ENCODE measurements at regions not wholly inside any gene's neighbourhood (a gene's known extent, or its start where the extent isn't known, plus 50 kb on each side); places are given as distances from the start of the nearest gene placed in this dataset.
A peak's percentile ranks its signal among the peaks of the same experiment; 100 is the strongest.

DNA sequence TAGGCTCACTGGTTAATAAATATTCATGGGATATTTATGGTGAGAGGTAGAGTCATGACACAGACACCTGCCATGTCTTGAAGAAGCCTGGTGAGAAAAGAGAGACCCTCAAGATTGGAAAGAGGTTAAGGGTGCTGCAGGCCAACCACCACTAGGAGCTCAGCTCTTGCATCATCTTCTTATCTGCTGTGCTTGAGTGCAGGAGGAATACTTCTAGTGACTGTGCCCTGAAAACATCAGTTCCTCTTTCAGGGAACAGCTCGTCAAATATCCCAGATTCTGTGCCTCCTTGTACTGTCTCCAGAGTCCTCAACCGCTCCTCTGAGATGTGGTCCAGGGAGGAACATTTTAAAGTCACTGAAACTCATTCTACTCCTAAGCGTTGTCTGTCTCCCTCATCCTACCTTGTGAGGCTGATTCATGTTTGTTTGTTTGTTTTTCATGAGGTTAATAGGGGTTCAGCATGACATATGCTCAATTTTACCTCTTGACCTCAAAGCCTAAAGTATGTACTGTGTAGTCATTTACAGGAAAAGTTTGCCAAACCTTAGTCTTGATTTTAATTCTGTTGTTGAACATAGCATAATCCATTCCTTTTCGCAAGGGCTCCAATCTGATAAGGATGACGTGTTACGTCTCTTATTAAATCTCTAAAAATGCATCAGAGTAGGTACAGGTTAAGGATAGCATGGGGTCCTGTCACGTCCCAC, 293.1 kb downstream of the C7orf25 start:
- DNase-seq, result no peak

DNA sequence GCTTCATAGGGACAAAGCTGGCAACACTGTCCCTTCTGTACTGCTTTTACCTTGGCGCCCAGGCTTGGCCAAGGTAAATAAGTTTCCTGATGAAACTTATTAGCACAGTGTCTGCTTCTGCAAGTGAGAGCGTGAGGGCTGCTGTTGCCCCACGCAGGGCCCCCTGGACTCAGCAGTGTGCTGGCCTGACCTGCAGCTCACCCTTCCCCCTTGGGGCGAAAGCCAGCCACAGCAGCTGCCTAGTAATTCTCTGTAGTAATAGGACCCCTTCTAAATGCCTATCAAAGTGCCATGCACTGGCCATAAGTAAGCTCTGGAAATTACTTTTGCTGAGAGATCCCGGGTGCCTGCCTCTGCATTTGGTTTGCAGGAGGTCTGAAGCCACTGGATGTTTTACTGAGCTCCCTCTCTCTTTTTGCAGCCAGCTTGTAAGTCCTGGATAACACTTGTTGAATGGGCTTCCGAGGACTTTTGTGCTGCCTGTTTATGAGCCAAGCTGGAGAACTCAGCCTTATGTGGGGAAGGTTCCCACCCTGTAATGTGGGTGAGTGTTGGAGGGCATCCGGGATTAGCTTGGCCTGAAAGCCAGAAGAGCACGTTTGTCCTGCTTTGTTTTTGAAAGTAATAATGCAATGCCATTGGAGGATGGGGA, 293.9 kb downstream of the C7orf25 start:
- no peak for DNase-seq

DNA sequence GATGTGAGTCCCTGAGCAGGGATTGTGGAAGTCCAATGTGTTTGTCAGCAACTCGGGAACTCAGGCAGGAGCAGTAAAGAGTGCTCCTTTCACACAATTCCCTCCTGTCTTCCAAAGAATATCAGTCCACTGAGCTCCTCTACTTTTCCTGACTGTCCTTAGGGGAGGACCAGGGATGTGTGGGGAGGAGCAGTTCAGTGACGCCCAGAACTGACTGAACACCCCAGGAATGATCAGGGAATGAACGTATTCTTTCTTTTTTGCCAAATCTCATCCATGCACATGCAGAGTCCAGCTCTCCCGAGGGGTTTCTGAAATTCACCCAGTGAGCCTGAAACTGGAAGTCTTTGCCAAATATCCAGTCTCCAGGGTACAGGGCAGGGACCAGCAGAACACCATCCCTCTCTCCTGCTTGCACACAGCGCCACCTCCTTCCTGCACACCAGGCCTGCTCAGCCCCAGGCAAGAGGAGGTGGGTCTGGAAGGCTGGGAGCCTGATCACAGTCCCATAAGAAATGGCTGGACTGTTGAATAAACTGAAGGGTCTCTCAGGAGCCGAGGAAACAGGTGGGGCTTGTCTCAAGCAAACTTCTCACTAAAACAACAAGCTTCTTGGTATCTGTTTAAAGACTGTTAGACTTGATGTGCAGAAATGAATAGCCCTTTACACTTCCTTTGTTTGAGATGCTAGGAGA, 294.7 kb downstream of the C7orf25 start:
- DNase-seq, result no peak

DNA sequence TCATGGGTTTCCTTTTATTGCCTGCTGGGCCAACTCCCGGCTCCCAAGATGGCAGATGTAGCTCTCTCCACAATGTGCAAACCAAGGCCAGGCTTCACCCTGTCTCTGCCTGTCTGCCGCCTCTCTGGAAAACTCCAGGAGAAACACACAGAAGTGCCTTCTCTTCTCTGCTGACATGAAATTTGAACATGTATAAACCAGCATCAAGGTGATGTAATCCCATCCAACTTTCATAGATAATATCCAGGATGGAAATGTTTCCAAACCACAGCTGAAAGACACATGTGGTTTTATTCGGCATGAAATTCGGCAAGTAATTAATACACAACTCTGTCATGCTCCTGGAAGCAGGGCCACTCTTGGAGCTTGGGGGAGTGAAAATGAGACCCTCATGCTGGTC, 297.2 kb downstream of the C7orf25 start:
- no peak for DNase-seq

- no peak for DNase-seq
Measured at GRCh38 chr7:42611961-42612360, 299.9 kb downstream of the C7orf25 start.

DNA sequence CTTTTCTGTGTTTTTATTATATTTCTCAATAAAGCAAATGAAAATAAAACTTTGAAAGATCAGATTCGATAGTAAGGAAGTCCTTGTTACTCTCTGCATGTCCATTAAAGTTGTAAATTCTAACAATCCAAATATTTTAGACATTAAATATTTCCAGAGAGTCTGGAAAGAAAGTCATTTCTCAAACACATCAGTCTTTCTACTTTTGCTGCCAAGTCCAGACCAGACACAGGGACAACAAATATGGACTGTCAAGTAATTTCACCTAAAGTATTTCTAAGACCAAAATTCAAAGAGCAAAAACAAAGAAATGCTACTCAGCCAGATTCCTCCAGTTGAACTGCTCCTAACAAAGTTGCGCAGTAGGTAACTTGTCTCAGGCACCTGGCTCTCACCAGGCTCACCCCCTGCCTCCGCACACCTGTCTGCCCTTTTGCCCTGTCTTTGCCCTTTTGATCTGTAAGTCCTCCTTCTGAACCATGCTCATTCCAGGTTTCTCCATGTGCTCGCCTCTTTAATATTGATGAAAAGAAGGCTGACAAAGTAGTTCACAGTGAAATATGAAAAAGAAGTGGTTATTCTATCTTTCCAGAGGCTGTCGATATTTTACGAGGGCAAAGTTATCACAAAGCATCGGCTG, 300.5 kb downstream of the C7orf25 start:
- no peak for DNase-seq

- DNase-seq, result no peak
Measured at GRCh38 chr7:42606193-42606905, 305.5 kb downstream of the C7orf25 start.

DNA sequence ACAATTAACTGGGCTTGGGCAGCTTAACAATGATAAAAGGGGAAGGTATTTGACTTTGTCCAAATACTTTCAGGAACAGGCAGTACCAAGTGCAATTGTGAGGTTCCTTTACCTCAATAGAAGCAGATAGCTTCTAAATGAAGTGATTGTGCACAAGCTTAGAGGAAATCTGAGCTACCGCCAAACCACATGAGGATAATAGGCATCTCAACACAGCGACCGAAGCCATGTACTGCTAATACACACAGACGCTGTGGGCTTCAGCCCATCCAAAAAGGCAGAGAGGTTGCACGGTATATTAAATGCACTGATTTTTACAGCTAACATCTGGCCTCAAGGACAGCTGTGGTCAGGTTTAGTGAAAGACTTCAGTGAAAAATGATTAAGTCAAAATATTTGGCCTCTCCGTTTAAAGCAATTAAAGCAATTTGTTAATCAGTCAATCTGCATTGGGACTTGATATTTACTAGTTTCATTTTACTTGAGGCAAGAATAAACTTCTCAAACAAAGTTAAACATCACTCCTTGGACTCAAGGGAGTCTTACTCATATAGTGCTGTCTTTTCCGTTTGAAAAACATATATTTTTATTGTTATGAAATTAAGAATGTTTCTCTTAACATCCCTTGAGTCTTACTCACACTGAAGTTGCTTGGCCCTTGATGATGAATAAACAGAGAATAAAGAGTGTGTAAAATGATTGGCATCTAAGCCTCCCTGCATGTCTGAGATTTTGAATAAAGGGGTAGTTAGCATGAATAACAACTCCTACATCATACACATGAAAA, 306.3 kb downstream of the C7orf25 start:
- peak in 2 of 56 donors; percentile 0 to 13 for DNase-seq

DNA sequence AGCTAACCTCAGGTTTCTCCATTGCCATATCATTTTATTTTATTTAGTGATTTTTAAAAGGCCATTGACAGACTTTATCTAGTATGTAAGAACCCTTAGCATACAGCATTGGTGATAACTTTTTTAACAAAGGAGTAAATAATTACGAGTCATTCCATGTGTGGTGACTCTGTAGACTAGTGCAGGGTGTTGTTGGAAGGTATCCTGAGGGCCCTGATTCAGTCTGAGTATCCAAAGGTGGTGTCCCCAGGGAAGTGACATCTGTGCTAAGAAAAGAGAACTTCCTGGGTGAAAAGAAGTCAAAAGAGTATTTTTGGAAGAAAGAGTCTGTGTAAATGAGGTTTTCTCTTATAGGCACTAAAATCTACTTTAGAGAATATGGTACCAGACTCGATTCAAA, 308.4 kb downstream of the C7orf25 start:
- DNase-seq, result no peak

- no peak for DNase-seq
Measured at GRCh38 chr7:42597300-42597699, 314.6 kb downstream of the C7orf25 start.

GRCh38 chr7:42596737-42597136, 315.1 kb downstream of the C7orf25 start:
- DNase-seq, result no peak

DNA sequence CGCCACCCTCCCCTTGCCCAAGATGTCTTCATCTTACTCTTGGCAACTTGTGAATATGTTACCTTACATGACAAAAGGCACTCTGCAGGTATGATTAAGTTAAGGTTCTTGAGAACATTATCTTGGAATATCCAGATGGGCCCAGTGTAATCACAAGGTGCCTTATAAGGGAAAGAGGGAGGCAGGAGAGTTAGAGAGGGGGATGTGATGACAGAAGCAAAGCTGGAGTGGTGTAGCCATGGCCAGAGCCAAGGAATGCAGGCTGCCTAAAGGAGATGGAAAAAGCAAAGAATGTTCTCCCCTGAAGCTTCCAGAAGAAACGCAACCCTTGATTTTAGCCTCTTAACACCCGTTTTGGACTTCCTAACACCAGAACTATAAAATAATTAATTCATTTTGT, 318.0 kb downstream of the C7orf25 start:
- no peak for DNase-seq

GRCh38 chr7:42590771-42591310, 321.0 kb downstream of the C7orf25 start:
- no peak for DNase-seq

DNA sequence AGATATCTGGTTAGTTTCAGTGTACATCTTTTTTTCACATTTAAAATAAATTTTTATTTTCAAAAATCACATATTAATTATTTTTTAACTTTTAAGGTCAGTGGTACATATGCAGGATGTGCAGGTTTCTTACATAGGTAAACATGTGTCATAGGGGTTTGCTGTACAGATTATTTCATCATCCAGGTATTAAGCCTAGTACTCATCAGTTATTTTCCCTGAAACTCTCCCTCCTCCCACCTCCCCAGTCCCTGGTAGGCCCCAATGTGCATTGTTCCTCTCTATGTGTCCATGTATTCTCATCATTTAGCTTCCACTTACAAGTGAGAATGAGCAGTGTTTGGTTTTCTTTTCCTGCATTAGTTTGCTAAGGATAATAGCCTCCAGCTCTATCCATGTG, 323.0 kb downstream of the C7orf25 start:
- no peak for DNase-seq

- DNase-seq, result no peak
Measured at GRCh38 chr7:42587806-42588205, 324.1 kb downstream of the C7orf25 start.

DNA sequence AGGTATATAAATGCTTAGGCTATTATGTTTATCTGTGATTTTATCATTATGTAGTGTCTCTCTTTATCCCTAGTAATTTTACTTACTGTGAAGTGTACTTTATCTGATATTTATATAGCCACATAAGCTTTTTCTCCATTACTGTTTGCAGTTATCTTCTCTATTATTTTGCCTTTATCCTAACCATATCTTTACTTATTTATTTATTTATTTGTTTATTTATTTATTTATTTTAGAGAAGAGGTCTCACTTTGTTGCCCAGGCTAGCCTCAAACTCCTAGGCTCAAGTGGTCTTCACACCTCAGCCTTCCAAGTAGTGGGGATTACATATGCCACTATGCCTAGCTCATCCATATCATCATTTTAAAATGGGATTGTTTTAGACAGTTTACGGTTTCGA, 331.8 kb downstream of the C7orf25 start:
- DNase-seq, result no peak

GRCh38 chr7:42575171-42575570, 336.7 kb downstream of the C7orf25 start:
- DNase-seq, result no peak

GRCh38 chr7:42574685-42575084, 337.2 kb downstream of the C7orf25 start:
- DNase-seq, result no peak

DNA sequence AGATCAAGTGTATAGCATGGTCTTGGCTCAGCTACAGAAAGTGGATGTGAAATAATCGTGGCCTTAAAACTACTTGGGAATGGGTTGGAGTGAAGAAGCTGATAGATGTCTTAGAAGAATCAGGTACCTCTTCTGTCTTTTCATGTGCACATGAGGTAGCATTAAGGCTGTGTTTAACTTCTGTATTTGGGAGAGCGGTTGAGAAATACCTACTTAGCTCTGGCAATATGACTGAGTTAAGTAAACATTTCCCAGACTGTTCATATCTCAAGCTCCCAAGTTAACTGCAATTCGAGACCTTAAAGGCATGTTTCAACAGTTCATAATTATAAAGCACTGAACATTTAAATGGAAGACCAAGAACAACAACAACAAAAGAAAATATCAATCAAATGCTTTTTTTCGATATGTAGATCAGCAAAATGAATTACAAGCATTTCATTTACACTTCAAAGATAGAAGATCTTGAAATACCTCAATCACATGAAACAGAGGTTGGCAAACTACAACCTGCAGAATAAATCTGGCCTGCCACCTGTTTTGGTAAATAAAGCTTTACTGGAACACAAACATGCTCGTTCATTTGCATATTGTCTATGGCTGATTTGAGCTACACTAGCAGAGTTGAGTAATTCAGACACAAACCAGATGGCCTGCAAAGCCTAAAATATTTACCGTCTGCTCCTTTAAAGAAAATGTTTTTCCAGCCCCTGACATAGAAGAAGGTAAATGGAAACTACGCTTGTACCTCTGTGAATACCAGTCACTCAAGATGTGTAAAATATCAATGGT, 337.1 kb upstream of the GLI3 start:
- DNase-seq, result no peak

- no peak for DNase-seq
Measured at GRCh38 chr7:42572561-42572960, 335.6 kb upstream of the GLI3 start.
